ENCODE measurements at regions not wholly inside any gene's neighbourhood (a gene's known extent, or its start where the extent isn't known, plus 50 kb on each side); places are given as distances from the start of the nearest gene placed in this dataset.
"Not testable (repeated sequence)": the region's sequence is repeated elsewhere in the genome, so short reads cannot be mapped to it uniquely, and the experiment has no call there.

DNA sequence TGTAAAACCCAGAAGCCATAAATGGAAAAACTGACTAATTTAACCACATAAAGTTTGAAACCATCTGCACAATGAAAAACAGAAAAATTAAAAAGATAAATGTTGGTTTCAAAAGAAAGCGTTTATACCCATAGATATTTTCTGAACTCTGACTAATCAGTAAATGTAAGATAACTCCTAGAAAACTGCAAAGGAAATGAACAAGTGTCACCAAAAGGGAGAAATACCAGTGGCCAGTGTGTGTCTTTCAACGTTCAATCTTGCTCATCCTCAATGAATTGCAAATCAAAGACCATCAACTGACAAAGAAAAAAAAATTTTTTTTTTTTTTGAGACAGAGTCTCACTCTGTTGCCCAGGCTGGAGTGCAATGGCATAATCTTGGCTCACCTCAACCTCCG, 180.1 kb downstream of the SYK start:
- no peak for DNase-seq

GRCh38 chr9:90983394-90983793, 181.8 kb downstream of the SYK start:
- DNase-seq: no peak

DNA sequence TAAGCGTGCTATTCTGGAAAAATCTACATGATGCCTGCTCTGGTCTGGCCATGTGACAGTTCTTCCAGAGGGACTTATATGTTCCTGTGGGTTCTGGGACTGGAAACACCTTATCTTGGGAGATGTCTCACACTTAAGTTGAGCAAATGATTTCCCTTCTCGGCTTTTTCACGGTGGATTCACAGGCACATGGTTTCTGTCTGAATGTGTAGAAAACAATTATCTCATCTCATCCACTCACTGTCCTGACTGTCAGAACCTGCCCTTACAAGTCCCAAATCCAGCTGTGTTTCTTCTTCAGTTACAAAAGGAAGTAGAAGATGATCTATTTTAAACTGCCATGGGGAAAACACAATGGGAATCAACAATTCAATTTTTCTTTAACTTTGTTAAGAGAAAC, 184.0 kb downstream of the SYK start:
- no peak for DNase-seq

DNA sequence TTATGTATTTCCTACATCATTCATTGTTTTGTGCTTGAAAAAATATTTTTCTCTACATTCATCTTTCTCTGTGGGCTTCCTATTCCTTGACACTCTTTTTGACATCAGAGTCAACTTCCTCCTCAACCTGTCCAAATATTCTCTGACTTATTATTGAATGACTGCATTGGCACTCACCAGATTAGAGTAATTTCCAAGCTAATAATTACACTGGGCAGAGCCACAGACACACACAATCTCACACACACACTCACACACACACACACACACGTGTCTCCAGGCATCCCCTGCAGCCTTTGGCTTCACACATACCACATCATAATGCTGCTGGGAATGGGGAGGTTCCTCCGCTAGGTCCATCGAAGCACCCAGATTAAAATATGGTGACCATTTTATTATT, 184.5 kb downstream of the SYK start:
- no peak for DNase-seq

DNA sequence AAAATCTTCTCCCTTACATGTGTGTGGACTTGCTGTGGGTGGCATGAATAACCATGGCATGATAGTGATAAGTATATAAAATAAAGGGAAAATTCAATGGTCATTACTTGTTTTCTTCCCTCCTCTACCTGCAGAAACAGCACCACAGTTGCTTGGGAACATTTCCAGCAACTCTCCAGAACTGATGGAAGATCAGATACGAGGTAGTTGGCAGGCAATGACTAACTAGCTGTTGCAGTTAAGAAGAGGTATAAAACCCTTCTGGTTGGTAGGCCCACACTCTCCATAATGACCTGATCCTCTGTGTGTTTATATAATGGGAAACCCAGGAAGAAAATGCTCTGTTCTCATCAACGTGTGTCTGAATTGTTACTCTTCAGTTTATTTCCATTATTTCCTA, 185.9 kb downstream of the SYK start:
- no peak for DNase-seq

DNA sequence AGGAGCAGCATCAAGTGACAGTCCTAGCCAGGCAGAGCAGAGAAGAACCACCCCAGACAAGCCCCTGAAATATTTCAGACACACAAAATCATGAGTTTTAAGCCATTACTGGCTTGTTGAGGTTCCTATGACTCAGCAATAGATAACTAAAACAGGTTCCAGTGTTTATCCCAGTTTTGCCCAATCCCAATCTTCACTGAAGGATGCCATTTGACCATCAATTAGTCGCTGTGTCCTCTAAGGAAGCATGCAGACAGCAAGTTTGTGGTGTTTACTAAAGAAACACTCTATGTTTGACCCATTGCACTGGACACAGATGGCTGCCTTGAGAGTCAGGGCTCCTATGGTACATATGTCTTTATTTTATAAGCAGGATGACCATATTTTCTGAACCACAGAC, 186.7 kb downstream of the SYK start:
- no peak for DNase-seq

DNA sequence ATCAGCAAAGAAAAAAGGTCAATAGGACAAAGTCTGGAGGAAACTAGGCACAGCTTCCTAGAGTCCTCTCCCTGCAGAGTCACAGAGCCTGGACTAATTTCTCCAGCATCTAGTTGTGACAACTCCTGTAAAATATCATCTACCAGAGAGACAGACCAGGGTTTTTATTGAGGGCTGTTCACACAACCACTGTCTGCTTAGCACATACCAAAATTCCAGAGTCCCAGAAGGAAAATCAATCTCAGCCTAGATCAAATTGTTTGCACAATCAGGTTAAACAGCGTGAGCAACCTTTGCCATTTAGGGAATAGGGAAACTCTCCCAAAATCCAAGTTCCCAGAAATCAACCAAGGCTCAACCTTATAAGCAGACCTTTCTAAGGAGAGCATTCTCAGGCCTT, 190.3 kb downstream of the SYK start:
- no peak for DNase-seq

DNA sequence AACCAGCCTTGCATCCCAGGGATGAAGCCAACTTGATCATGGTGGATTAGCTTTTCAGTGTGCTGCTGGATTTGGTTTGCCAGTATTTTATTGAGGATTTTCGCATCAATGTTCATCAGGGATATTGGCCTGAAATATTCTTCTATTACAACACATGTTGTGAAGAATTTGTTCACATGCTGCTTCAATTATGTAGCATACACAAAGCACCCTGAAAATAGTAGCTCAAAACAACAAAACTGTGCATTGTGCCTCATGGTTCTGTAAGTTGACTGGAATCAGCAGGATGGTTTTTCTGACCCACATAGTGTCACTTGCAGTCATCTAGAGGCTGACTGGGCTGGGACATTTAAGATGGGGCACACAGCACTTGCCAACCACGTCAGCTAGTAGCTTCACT, 193.9 kb downstream of the SYK start:
- no peak for DNase-seq

- DNase-seq: no peak
These were observed 194.8 kb downstream of the SYK start for GRCh38 chr9:90996154-90997065.

GRCh38 chr9:90998573-90998972, 197.0 kb downstream of the SYK start:
- DNase-seq: no peak

DNA sequence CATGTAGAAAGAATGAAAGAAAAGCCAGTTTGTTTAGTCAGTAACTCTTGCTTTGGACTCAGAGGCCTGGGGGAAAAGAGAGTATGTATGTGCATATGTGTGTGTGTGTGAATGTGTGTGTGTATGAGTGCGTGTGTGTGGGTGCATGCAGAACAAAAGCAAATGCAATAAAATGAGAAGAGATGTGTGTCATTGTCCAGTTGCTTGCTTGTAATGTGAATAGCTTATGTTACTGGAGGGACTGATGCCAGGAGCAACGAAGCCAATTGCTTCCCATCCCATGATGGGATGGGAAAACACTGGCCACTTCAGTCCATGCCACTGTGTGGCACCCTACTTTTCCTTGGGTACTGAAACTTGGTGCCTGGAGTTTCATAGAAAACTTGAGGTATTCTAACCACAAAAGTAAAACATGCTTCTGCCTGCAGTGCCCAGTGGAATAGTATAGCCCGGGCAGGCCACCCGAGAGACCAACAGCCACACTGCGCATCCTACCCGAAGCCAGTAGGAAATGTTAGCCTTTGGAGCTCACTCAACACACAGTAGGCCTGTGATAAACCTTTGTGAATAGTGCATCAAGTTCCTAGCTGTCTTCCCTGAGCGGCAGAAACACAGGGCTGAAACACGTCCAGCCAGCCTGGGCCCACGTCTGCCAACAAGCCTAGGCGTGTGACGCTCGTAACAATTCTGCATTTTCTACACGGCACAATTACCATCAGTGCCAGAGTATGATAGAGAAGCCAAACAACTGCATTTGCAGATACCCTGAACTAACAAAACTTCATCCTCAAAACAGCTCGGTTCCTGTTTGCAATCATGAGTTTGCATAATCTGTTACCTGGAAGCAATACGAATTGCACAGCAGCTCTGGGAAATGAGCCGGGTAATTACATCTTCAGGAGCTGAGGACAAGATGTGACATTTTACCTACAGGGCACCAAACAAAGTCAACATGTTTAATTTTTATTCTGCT, 198.1 kb downstream of the SYK start:
- no peak for DNase-seq

- no peak for DNase-seq
These were observed 199.6 kb downstream of the SYK start for GRCh38 chr9:91001146-91001611.

DNA sequence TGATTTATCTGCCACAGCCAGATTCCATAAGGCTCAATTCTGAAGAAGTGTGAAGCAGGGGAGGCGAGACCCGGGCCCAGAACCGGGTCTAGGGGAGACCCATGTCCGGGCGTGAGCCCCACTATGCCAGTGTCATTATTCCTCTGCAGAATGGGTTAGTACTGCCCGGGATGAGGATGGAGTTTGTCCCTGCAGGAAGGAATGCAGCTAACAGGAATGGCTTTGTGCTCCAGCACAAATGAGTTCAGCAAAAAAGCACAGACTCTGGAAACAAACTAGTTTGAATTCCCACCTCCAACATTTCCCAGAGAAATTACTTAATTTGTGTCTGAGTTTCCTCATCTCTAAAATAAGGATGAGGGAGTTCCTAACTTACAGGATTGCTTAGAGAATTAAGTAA, 202.9 kb downstream of the SYK start:
- no peak for DNase-seq

- DNase-seq: no peak
These were observed 203.4 kb downstream of the SYK start for GRCh38 chr9:91004992-91005391.

DNA sequence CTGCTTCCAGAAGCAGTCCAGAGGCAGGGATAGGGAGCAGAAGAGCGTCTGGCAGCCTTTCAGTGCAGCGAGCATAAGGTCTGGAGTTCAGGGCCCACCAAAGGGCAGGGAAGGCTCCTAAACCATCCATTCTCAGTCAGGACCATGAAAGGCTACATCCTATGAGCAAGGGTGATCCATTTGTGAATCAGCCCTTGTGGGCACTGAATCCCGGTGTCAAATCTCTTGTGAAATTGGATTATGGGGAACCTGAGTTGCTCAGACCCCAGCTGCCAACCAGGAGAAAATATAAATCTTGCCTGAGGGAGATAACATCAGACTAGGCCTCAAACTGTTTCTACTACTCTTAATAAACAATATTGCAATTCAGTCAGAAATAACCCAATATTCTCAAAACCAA, 204.4 kb downstream of the SYK start:
- no peak for DNase-seq

DNA sequence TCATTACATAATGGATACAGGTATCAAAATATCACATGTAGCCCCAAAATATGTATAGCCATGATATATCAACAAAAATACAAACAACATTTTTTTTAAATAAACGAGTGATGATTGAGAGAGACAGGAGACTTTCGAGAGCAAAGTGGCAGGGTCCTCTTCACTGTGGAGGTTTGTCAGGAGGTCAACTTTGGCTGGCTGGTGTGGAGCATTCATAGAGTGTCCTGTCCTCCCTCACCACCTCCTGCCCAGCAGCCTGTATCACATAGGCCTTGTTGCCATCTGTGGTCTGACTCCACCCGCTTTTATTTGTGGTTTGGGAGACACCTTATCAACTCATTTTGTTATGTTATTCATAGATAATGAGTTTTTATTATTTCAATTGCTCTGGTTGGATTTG, 206.9 kb downstream of the SYK start:
- DNase-seq: no peak

DNA sequence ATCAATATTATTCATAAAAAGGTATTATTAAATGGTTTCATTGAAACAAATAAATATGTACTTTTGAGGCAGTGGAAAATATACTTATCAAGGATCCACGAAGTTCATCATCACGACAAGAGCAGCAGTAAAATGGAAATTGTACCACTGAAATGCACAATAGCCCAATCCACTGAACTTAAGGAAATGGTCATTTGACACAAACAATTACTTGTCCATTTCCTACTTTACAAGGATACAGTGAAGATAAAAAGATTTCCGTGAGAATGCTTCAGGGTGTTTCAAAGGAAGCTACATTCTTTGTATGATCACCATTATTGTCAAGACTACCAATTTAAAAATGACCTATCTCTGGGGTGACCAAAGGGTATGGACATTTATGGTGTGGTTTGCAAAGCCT, 210.3 kb downstream of the SYK start:
- no peak for DNase-seq

DNA sequence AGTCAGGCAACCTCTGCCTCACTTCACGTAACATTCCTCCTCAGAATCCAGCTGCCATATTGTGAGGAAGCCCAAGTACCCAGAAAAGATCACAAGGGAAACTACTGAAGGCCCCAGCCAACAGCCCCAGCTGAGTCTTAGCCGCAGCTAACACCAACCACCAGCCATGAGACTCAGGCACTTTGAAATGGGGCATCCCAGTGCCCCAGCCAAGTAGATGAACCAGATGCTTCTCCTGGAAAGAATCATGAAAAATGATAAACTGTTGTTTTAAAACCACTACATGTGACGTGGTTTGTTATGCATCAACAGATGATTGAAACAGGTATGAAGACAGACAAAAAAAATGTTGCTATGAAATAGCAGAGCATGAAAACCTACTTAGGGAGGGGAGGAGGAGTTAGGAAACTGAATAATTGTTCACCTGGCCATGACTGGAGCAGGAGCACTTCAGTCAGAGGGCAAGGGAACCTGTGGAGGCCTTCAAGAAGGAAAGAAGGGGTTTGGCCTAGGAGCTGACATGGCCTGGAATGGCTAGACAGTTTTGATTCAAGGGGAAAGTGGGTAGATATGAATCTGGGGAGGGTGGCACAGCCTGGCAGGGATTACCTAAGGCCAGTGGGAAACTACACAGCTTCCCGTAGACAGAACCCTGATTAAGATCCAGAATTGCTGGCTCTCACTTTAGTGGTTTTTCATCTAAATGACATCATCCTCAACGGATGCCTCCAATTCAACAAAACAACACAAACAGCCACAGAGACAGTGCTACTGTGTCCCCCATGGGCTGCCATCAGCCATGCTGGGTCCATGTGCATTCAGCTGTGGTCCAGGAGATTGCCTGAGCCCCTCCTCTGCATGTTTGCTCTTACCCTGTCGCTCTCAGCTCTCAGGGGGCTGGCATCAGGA, 211.6 kb downstream of the SYK start:
- no peak for DNase-seq

DNA sequence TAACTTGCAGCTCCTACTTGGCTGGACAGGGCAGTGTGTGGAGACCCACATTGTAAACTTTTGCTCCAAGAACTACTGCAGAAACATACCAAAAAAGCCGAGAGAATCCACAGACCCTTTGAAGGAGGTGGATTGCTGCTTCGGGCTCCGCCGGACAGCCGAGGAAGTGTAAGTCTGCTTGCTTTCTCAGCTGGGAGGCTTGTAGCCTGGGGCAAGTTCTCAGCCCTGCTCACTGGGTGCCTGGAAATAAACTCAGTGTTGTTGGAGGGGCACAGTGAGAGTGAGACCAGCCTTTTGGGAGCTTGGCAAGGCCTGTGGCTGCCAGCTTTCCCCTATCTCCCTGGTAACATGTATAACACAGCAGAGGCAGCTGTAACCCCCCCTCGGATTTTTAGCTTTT, 215.6 kb downstream of the SYK start:
- DNase-seq: no peak

DNA sequence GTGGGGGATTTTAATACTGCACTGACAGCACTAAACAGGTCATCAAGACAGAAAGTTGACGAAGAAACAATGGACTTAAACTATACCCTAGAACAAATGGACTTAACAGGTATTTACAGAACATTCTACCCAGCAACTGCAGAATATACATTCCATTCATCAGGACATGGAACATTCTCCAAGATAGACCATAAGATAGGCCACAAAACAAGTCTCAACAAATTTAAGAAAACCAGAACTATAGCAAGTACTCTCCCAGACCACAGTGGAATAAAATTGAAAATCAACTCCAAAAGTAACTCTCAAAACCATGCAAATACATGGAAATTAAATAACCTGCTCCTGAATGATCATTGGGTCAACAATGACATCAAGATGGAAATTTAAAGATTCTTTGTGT, 218.3 kb downstream of the SYK start:
- DNase-seq: not testable (repeated sequence)

- DNase-seq: not testable (repeated sequence)
These were observed 220.0 kb downstream of the SYK start for GRCh38 chr9:91021656-91022055.

- DNase-seq: no peak
These were observed 222.1 kb downstream of the SYK start for GRCh38 chr9:91023741-91024140.

GRCh38 chr9:91024841-91025240, 223.2 kb downstream of the SYK start:
- DNase-seq: no peak

Data from NK-92 treated with Interleukin-12 subunit alpha and Interleukin-12 subunit beta, amount 100 ng/mL, for 24 hours (cell line).